A549 (cell line): ENCODE measurements at regions not wholly inside any gene's neighbourhood (a gene's known extent, or its start where the extent isn't known, plus 50 kb on each side); places are given as distances from the start of the nearest gene placed in this dataset.

Experiments
- CBX2 ChIP-seq: fragments of 200-600 bp; sonication (generic); IDR thresholded peaks from 2 replicates; pipeline ENCODE4 v1.6.1; 2016; ENCODE audit warnings: low read depth, mild to moderate bottlenecking, borderline replicate concordance
- NFE2L2 ChIP-seq: fragments of 150-350 bp; conservative IDR thresholded peaks from 2 replicates; pipeline ENCODE4 v1.6.1; 2014; ENCODE audit warnings: low read length
- RARB ChIP-seq: fragments of 250-450 bp; sonication (Bioruptor Pico); IDR thresholded peaks from 2 replicates; pipeline ENCODE4 v1.8.0; 2021; ENCODE audit warnings: mild to moderate bottlenecking, moderate library complexity
- USF2 ChIP-seq: fragments of 450-650 bp; IDR thresholded peaks from 2 replicates; pipeline ENCODE4 v1.6.1; 2014; ENCODE audit warnings: antibody characterized with exemption

- TF ChIP-seq NFE2L2 (no peak), USF2 (no peak), RARB (CRISPR knock-in tag) (no peak), CBX2 (no peak)
- TF ChIP-seq, all 56 proteins: peak for 0
These were observed 50.1 kb upstream of the DEK start (continued) for GRCh38 chr6:18314317-18314997.
